ENCODE measurements at regions not wholly inside any gene's neighbourhood (a gene's known extent, or its start where the extent isn't known, plus 50 kb on each side); places are given as distances from the start of the nearest gene placed in this dataset.

DNA sequence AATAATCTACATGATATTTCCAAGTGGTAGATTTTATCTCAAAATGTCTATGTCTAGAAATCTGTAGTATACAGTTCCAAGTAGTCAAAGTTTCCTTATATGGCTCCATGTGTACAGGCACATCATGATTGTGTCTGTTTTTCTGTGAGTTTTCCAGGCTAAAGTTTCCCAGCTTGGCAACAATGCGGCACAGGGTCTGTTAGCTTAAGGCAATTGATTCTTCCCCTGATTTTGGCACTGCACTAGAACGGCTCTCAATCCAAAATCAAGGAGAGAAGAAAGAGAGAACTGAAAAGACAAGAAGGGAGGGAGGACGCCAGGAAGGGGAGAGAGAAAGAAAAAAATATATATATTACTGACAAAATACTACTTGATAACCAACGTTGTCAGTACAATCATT, 193.9 kb upstream of the SNX7 start:
- no peak for TF ChIP-seq EZH2 (IDR thresholded peaks at IDR 0.05; ENCODE audit: insufficient read depth, poor library complexity, severe bottlenecking)
- no peak for TF ChIP-seq EZH2phosphoT487 (IDR thresholded peaks at IDR 0.05; ENCODE audit: insufficient read depth, low read depth)
- 50 to 51% methylated on average over 4 of the region's 4 CpGs for WGBS, 2 experiments (ENCODE audit: low coverage in 1 of 2, low lambda C conversion rate in 2 of 2, missing lambda C conversion rate in 2 of 2)

DNA sequence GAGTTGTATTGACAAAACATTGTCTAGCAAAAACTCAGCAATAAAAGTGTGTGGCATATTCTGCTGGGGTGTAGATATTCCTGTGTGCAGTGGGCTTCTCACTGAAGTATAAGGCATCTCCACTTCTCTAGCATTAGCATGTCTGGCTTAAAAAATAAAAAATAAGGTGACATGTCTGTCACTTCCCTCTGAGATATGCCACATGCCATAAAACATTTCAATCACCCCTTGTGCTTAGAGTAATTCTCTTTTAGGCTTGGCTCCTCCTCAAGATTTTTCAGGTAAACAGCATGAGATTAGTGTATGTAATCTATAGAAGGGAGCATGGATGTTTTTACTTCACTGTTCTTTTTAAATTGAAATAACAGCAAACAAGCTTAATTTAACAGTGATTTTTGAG, 194.4 kb upstream of the SNX7 start:
- Histone ChIP-seq H3K9me3 (ENCODE audit: low read depth) (no peaks in the 10 kb centered on the region), H3K4me1 (ENCODE audit: insufficient read depth) (peaks cover 7% of the 10 kb centered on the region; the same call in 1 of the 2 replicates), H3K27ac (no peak overlapping the region), H3K9ac (no peak overlapping the region), H3K4me2 (ENCODE audit: unreplicated experiment) (no peak overlapping the region), H3K36me3 (ENCODE audit: low read depth) (no peaks in the 10 kb centered on the region), H3K27me3 (replicated peaks; ENCODE audit: insufficient read depth) (no peaks in the 10 kb centered on the region), H3F3A (ENCODE audit: insufficient read depth) (no peaks in the 10 kb centered on the region), H4K20me1 (ENCODE audit: insufficient read depth) (no peaks in the 10 kb centered on the region), H2AFZ (peak overlapping the region; percentile 60; the same call in 1 of the 2 replicates), H3K9me2 (ENCODE audit: insufficient read depth) (no peaks in the 10 kb centered on the region), H3K79me2 (ENCODE audit: insufficient read depth) (no peaks in the 10 kb centered on the region), H3K4me3 (no peak overlapping the region)
- no peak for DNase-seq
- TF ChIP-seq EZH2 (IDR thresholded peaks at IDR 0.05; ENCODE audit: insufficient read depth, poor library complexity, severe bottlenecking) (no peak), EZH2phosphoT487 (IDR thresholded peaks at IDR 0.05; ENCODE audit: insufficient read depth, low read depth) (no peak)
- in situ Hi-C loops (cut with MboI) = loop anchor here (10.0 to 25.0 kb wide), 2 partner anchors 412 to 1505 kb away; no protein-coding TSS in a partner anchor

More for the DNA sequence above, 193.9 kb upstream of the SNX7 start:
- no peak for DNase-seq
- Histone ChIP-seq H3K9ac (no peak overlapping the region), H3K79me2 (ENCODE audit: insufficient read depth) (no peaks in the 10 kb centered on the region), H3K27me3 (replicated peaks; ENCODE audit: insufficient read depth) (no peaks in the 10 kb centered on the region), H3F3A (ENCODE audit: insufficient read depth) (no peaks in the 10 kb centered on the region), H3K4me3 (no peak overlapping the region), H2AFZ (peak overlapping the region; percentile 60), H3K4me2 (ENCODE audit: unreplicated experiment) (no peak overlapping the region), H3K9me2 (ENCODE audit: insufficient read depth) (no peaks in the 10 kb centered on the region), H3K4me1 (ENCODE audit: insufficient read depth) (peaks cover 7% of the 10 kb centered on the region; the same call in 1 of the 2 replicates), H4K20me1 (ENCODE audit: insufficient read depth) (no peaks in the 10 kb centered on the region), H3K9me3 (ENCODE audit: low read depth) (no peaks in the 10 kb centered on the region), H3K27ac (no peak overlapping the region), H3K36me3 (ENCODE audit: low read depth) (no peaks in the 10 kb centered on the region)
- in situ Hi-C loops (cut with MboI) = loop anchor here (10.0 to 25.0 kb wide), 2 partner anchors 413 to 1505 kb away; no protein-coding TSS in a partner anchor

DNA sequence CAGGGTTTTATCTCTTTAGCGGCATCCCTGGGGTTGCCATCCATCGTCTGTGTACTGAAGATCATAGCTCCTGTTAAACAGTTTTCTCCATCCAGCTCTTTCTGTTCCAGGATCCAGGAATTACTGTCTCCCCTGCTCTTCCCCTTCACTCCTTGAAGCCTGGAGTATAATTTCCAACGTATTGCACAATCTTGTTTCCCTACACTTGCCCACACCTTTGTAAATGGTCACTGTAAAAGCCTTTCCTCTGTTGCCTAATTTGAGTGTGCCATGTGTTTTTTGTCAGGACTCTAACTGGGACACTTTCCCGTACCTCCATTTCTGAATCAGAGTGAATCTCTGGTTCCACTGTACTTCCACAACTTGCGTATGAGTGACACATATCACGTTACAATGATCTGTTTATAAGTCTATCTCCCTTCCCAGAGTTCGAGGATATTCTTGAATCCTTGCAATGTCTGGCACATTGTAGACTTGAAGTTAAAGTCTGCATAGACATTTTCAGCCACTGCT, 199.6 kb upstream of the SNX7 start:
- no peaks in the 10 kb centered on the region for H3K9me3 ChIP-seq (ENCODE audit: low read depth)
- in situ Hi-C loops (cut with MboI) = loop anchor here (10.0 to 25.0 kb wide), 2 partner anchors 407 to 1500 kb away; no protein-coding TSS in a partner anchor
- H2AFZ ChIP-seq = no peak overlapping the region

DNA sequence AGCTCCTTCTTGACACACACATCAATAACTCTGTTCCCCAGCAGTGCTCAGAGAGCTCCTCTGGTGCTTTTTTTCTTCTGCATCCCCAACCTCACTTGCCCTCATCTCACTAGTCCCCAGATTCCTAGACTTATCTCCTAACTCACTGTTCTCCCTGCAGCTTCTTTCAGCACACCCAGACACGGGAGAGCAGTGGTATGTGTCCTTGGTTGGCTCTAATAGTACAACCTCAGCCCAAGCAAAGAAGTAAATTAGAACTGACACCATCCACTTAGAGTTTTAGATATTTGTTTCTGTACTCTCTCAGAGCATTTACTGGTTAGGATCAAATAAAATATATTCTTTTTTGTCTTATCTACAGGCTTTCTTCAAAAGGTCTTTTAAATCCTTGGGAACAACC, 201.4 kb upstream of the SNX7 start:
- no peaks in the 10 kb centered on the region for H3K4me1 ChIP-seq (ENCODE audit: insufficient read depth)
- H3K27me3 ChIP-seq (replicated peaks; ENCODE audit: insufficient read depth) = no peaks in the 10 kb centered on the region
- H3K9me2 ChIP-seq (ENCODE audit: insufficient read depth) = no peaks in the 10 kb centered on the region
- no peaks in the 10 kb centered on the region for H3K79me2 ChIP-seq (ENCODE audit: insufficient read depth)
- DNase-seq = no peak
- TF ChIP-seq EZH2phosphoT487 (IDR thresholded peaks at IDR 0.05; ENCODE audit: insufficient read depth, low read depth) (no peak), EZH2 (IDR thresholded peaks at IDR 0.05; ENCODE audit: insufficient read depth, poor library complexity, severe bottlenecking) (no peak)
- H2AFZ ChIP-seq = no peak overlapping the region
- in situ Hi-C loops (cut with MboI) = loop anchor here (10.0 to 25.0 kb wide), 2 partner anchors 405 to 1498 kb away; no protein-coding TSS in a partner anchor
- no peak overlapping the region for H3K9ac ChIP-seq
- no peak overlapping the region for H3K27ac ChIP-seq
- 35 to 42% methylated on average over 1 of the region's 1 CpG for WGBS, 2 experiments (ENCODE audit: low coverage in 1 of 2, low lambda C conversion rate in 2 of 2, missing lambda C conversion rate in 2 of 2)
- no peak overlapping the region for H3K4me2 ChIP-seq (ENCODE audit: unreplicated experiment)
- no peaks in the 10 kb centered on the region for H3K36me3 ChIP-seq (ENCODE audit: low read depth)
- no peaks in the 10 kb centered on the region for H3K9me3 ChIP-seq (ENCODE audit: low read depth)
- H3F3A ChIP-seq (ENCODE audit: insufficient read depth) = no peaks in the 10 kb centered on the region
- H3K4me3 ChIP-seq = no peak overlapping the region
- no peaks in the 10 kb centered on the region for H4K20me1 ChIP-seq (ENCODE audit: insufficient read depth)

More for the DNA sequence above, 199.6 kb upstream of the SNX7 start:
- no peaks in the 10 kb centered on the region for H3K27me3 ChIP-seq (replicated peaks; ENCODE audit: insufficient read depth)
- H3K79me2 ChIP-seq (ENCODE audit: insufficient read depth) = no peaks in the 10 kb centered on the region
- no peak overlapping the region for H3K9ac ChIP-seq
- H3F3A ChIP-seq (ENCODE audit: insufficient read depth) = no peaks in the 10 kb centered on the region
- H3K4me1 ChIP-seq (ENCODE audit: insufficient read depth) = no peaks in the 10 kb centered on the region
- WGBS, 2 experiments (ENCODE audit: low coverage in 1 of 2, low lambda C conversion rate in 2 of 2, missing lambda C conversion rate in 2 of 2) = 91 to 92% methylated on average over 7 of the region's 7 CpGs
- no peak overlapping the region for H3K4me3 ChIP-seq
- no peak overlapping the region for H3K27ac ChIP-seq
- H3K4me2 ChIP-seq (ENCODE audit: unreplicated experiment) = no peak overlapping the region
- TF ChIP-seq EZH2 (IDR thresholded peaks at IDR 0.05; ENCODE audit: insufficient read depth, poor library complexity, severe bottlenecking) (no peak), EZH2phosphoT487 (IDR thresholded peaks at IDR 0.05; ENCODE audit: insufficient read depth, low read depth) (no peak)
- no peaks in the 10 kb centered on the region for H4K20me1 ChIP-seq (ENCODE audit: insufficient read depth)
- DNase-seq = no peak
- no peaks in the 10 kb centered on the region for H3K9me2 ChIP-seq (ENCODE audit: insufficient read depth)
- no peaks in the 10 kb centered on the region for H3K36me3 ChIP-seq (ENCODE audit: low read depth)
